Endothelial cell of umbilical vein (primary cell): ENCODE measurements at regions not wholly inside any gene's neighbourhood (a gene's known extent, or its start where the extent isn't known, plus 50 kb on each side); places are given as distances from the start of the nearest gene placed in this dataset.

Experiments
- BruUV-seq: library from RNA; stranded (reverse); fragments of 400-500 nt; replicated peaks from 2 replicates; lab custom pipeline; 2021; lab: Mats Ljungman, UMichigan
- CTCF ChIA-PET: fragments of 300-600, 350-600 bp; sonication (Branson Sonifier 250); formaldehyde crosslinking; loops from one replicate; lab custom pipeline; 2021; ENCODE audit warnings: antibody characterized with exemption, inconsistent platforms; lab: Charles Lee
- POLR2A ChIA-PET: fragments of 300-600, 350-600 bp; sonication (Branson Sonifier 250); formaldehyde crosslinking; loops from one replicate; lab custom pipeline; 2021; ENCODE audit warnings: antibody characterized with exemption, inconsistent platforms; lab: Charles Lee
- DNase-seq: peaks from one replicate; pipeline ENCODE4 v3.0.0-alpha.2; 2011; ENCODE audit warnings: low read depth, low spot score
- FAIRE-seq: peaks from 2 replicates; lab custom pipeline; 2011; peaks lifted over from hg19 to GRCh38; lab: Jason Lieb, UNC
- H2AFZ ChIP-seq: 2 replicates; pipeline ENCODE4 v1.6.0; 2012; ENCODE audit warnings: low read depth, low read length, control low read depth, inconsistent platforms
- H3K27ac ChIP-seq: 2 replicates; pipeline ENCODE4 v1.5.1; 2011; ENCODE audit warnings: low read depth, mild to moderate bottlenecking, control low read depth, low read length, moderate library complexity; ENCODE audit not compliant: insufficient read depth
- H3K27me3 ChIP-seq, 2 experiments: 2 replicates each; pipeline versions ENCODE4 v1.6.0 to v1.6.1; 2011; ENCODE audit warnings: low read length in 2 of 2, mixed read lengths in 1 of 2; ENCODE audit not compliant: control insufficient read depth in 2 of 2, insufficient read depth in 2 of 2
- H3K36me3 ChIP-seq, 2 experiments: 2 replicates in 1 of 2; 3 replicates in 1 of 2; pipeline ENCODE4 v1.5.1; 2011; ENCODE audit warnings: low read length in 2 of 2, mild to moderate bottlenecking in 1 of 2, moderate library complexity in 1 of 2; ENCODE audit not compliant: control insufficient read depth in 2 of 2, insufficient read depth in 2 of 2; ENCODE audit errors: extremely low read depth in 1 of 2
- H3K4me1 ChIP-seq: 3 replicates; pipeline ENCODE4 v1.5.1; 2011; ENCODE audit warnings: mild to moderate bottlenecking, low read length; ENCODE audit not compliant: control insufficient read depth, insufficient read depth; ENCODE audit errors: extremely low read depth
- H3K4me2 ChIP-seq: 2 replicates; pipeline ENCODE4 v1.6.1; 2011; ENCODE audit warnings: low read length, control low read depth, mixed read lengths; ENCODE audit not compliant: insufficient read depth
- H3K4me3 ChIP-seq, 3 experiments: fragments of 200-600 bp in 1 of 3; sonication (generic), shearing (Covaris generic) in 1 of 3; replicated peaks in 1 of 3; 2 replicates each; pipeline ENCODE4 v1.5.1; 2011 to 2016; ENCODE audit warnings: control low read depth in 3 of 3, low read length in 3 of 3, mild to moderate bottlenecking in 2 of 3, inconsistent platforms in 1 of 3, low read depth in 1 of 3, moderate library complexity in 1 of 3; ENCODE audit not compliant: insufficient read depth in 1 of 3
- H3K79me2 ChIP-seq: 2 replicates; pipeline ENCODE4 v1.6.0; 2012; ENCODE audit warnings: low read length, inconsistent platforms; ENCODE audit not compliant: control insufficient read depth, insufficient read depth
- H3K9ac ChIP-seq: replicated peaks from 2 replicates; pipeline ENCODE3; 2011; ENCODE audit warnings: low read length, control low read depth; ENCODE audit not compliant: insufficient read depth; ENCODE audit errors: extremely low read depth
- H3K9me1 ChIP-seq: replicated peaks from 3 replicates; pipeline ENCODE4 v1.6.0; 2011; ENCODE audit warnings: mild to moderate bottlenecking, low read length; ENCODE audit not compliant: control insufficient read depth, insufficient read depth; ENCODE audit errors: extremely low read depth
- H3K9me3 ChIP-seq: replicated peaks from 2 replicates; pipeline ENCODE4 v1.5.1; 2012; ENCODE audit warnings: low read length, inconsistent platforms; ENCODE audit not compliant: control insufficient read depth, insufficient read depth
- H4K20me1 ChIP-seq: replicated peaks from 2 replicates; pipeline ENCODE3; 2011; ENCODE audit warnings: mild to moderate bottlenecking, low read length; ENCODE audit not compliant: control insufficient read depth, insufficient read depth; ENCODE audit errors: extremely low read depth
- EZH2 ChIP-seq: IDR thresholded peaks from 2 replicates; pipeline ENCODE4 v1.6.1; 2012; ENCODE audit warnings: borderline replicate concordance, low read depth, mild to moderate bottlenecking, moderate library complexity, low read length, inconsistent platforms; ENCODE audit not compliant: severe bottlenecking
- FOS ChIP-seq: IDR thresholded peaks from 2 replicates; pipeline ENCODE4 v1.6.1; 2011; ENCODE audit warnings: mild to moderate bottlenecking, low read length, moderate library complexity, borderline replicate concordance; ENCODE audit not compliant: insufficient read depth
- GATA2 ChIP-seq: IDR thresholded peaks from 2 replicates; pipeline ENCODE4 v1.7.0; 2011; ENCODE audit warnings: low read depth, mild to moderate bottlenecking, moderate library complexity, mixed read lengths, low read length; ENCODE audit not compliant: insufficient read length, insufficient read depth
- JUN ChIP-seq: IDR thresholded peaks from 2 replicates; pipeline ENCODE4 v1.6.1; 2011; ENCODE audit warnings: borderline replicate concordance, low read depth; ENCODE audit not compliant: insufficient read length, insufficient read depth
- MYC ChIP-seq: IDR thresholded peaks from one replicate; pipeline ENCODE4 v1.6.1; 2011; ENCODE audit warnings: mild to moderate bottlenecking, low read depth, low read length
- POLR2A ChIP-seq: IDR thresholded peaks from 2 replicates; pipeline ENCODE4 v1.6.1; 2012; ENCODE audit warnings: low read depth, mild to moderate bottlenecking, control low read depth, low read length
- POLR2AphosphoS5 ChIP-seq: IDR thresholded peaks from 2 replicates; pipeline ENCODE4 v1.6.1; 2012; ENCODE audit warnings: low read depth, mild to moderate bottlenecking, control low read depth, low read length, moderate library complexity; ENCODE audit not compliant: insufficient read depth
- dilution Hi-C: fragments of 300-500 bp; cut with MboI; formaldehyde crosslinking; loops from one replicate; pipeline ENCODE4 v1.15.0; 2019; ENCODE audit warnings: low sequenced_read_pairs; ENCODE audit not compliant: extremely low pct_ligation_motif_present
- intact Hi-C: fragments of 100-400 bp; cut with micrococcal nuclease; formaldehyde crosslinking; loops from one replicate; pipeline ENCODE4 v1.10.0; 2022
- TF ChIP-seq, protein P1 (sequence below), 2 donors: IDR thresholded peaks; 1 replicate in 1 of 2; 2 replicates in 1 of 2; pipeline ENCODE4 v1.5.1; 2011; ENCODE audit warnings: low read length in 2 of 2, mild to moderate bottlenecking in 2 of 2, moderate library complexity in 2 of 2, control low read depth in 1 of 2, inconsistent platforms in 1 of 2, low read depth in 1 of 2; ENCODE audit not compliant: insufficient read depth in 1 of 2; ENCODE audit errors: extremely low read depth in 1 of 2
- TF ChIP-seq, protein P2 (sequence below): IDR thresholded peaks from 2 replicates; pipeline ENCODE4 v1.6.1; 2011; ENCODE audit not compliant: insufficient read depth, insufficient read length

DNA sequence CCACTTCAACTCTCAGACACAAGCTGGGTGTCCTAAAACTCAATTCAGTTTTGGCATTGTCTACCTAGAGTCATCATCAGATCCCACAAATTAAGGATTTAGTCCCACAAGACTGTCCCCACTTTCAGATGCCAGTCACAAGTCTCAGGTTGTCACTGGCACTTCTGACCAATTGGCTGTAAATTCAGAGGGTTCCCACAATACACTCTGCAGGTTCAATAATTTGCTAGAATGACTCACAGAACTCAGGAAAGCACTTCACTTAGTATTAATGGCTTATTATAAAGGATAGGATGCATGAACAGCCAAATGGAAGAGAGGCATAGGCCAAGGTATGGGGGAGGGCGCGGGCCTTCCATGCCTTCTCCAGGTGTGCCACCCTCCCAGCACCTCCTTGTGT lies 209.1 kb downstream of the SREK1 start:
- Histone ChIP-seq H3K79me2 (no peaks in the 10 kb centered on the region), H3K4me1 (no peaks in the 10 kb centered on the region), H3K9me3 (no peaks in the 10 kb centered on the region), H3K4me3 (no peak overlapping the region), H3K4me2 (no peak overlapping the region), H3K9me1 (no peaks in the 10 kb centered on the region), H3K27me3 (peaks cover 0 to 6% of the 10 kb centered on the region in 2 experiments), H4K20me1 (no peaks in the 10 kb centered on the region), H3K9ac (no peak overlapping the region), H3K36me3 (no peaks in the 10 kb centered on the region), H3K27ac (no peak overlapping the region), H2AFZ (no peak overlapping the region)
- no TSS peak for BruUV-seq
- intact Hi-C loops, result no loop called here
- dilution Hi-C loops, result no loop called here
- DNase-seq (no peak), FAIRE-seq (no peak)
- POLR2A ChIA-PET, result no interaction called here
- CTCF ChIA-PET, result no interaction called here
- TF ChIP-seq MYC, result no peak
- TF ChIP-seq, protein P1, sequence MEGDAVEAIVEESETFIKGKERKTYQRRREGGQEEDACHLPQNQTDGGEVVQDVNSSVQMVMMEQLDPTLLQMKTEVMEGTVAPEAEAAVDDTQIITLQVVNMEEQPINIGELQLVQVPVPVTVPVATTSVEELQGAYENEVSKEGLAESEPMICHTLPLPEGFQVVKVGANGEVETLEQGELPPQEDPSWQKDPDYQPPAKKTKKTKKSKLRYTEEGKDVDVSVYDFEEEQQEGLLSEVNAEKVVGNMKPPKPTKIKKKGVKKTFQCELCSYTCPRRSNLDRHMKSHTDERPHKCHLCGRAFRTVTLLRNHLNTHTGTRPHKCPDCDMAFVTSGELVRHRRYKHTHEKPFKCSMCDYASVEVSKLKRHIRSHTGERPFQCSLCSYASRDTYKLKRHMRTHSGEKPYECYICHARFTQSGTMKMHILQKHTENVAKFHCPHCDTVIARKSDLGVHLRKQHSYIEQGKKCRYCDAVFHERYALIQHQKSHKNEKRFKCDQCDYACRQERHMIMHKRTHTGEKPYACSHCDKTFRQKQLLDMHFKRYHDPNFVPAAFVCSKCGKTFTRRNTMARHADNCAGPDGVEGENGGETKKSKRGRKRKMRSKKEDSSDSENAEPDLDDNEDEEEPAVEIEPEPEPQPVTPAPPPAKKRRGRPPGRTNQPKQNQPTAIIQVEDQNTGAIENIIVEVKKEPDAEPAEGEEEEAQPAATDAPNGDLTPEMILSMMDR (IDR thresholded peaks at IDR 0.05; ENCODE audit: extremely low read depth in 1 of 2, insufficient read depth in 1 of 2, low read depth in 1 of 2, low read length in 2 of 2), result no peak
- TF ChIP-seq, protein P2, sequence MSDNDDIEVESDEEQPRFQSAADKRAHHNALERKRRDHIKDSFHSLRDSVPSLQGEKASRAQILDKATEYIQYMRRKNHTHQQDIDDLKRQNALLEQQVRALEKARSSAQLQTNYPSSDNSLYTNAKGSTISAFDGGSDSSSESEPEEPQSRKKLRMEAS, result no peak
- TF ChIP-seq POLR2AphosphoS5, result no peak
- no peak for TF ChIP-seq FOS
- no peak for TF ChIP-seq JUN
- TF ChIP-seq EZH2, result no peak
- no peak for TF ChIP-seq POLR2A
- TF ChIP-seq GATA2, result no peak
